CD4-positive, alpha-beta T cell (primary cell): ENCODE measurements at regions not wholly inside any gene's neighbourhood (a gene's known extent, or its start where the extent isn't known, plus 50 kb on each side); places are given as distances from the start of the nearest gene placed in this dataset.

Experiments used
- ATAC-seq: fragments of 200-7000 bp; cut with Tn5 transposase; one replicate; pipeline ENCODE4 v1.10.0; 2022; ENCODE audit warnings: mild to moderate bottlenecking; ENCODE audit not compliant: poor library complexity
- CTCF ChIA-PET: fragments of 350-600 bp; sonication (Branson Sonifier 250); formaldehyde crosslinking; loops from one replicate; lab custom pipeline; 2021; ENCODE audit warnings: antibody characterized with exemption, inconsistent platforms; lab: Charles Lee
- POLR2A ChIA-PET: fragments of 350-600 bp; sonication (Branson Sonifier 250); formaldehyde crosslinking; loops from one replicate; lab custom pipeline; 2021; ENCODE audit warnings: antibody characterized with exemption, inconsistent platforms; lab: Charles Lee
- DNase-seq, 14 experiments: peaks; one replicate each; pipeline ENCODE4 v3.0.0-alpha.2; 2013 to 2020; ENCODE audit warnings: mixed read lengths in 2 of 14
- H3K27ac ChIP-seq, 2 donors: one replicate each; pipeline versions ENCODE4 v1.5.1 to v1.7.0; 2013; ENCODE audit warnings: low read length in 2 of 2, low read depth in 1 of 2, mild to moderate bottlenecking in 1 of 2
- H3K27me3 ChIP-seq, 2 experiments: 1 replicate in 1 of 2; 2 replicates in 1 of 2; pipeline versions ENCODE4 v1.6.1 to v1.7.0; 2013; ENCODE audit warnings: low read length in 2 of 2, control low read depth in 1 of 2, mild to moderate bottlenecking in 1 of 2, moderate library complexity in 1 of 2; ENCODE audit not compliant: insufficient read depth in 2 of 2, control insufficient read depth in 1 of 2
- H3K36me3 ChIP-seq: one replicate; pipeline ENCODE4 v1.6.1; 2013; ENCODE audit warnings: low read length, control low read depth; ENCODE audit not compliant: insufficient read depth
- H3K4me1 ChIP-seq: one replicate; pipeline ENCODE4 v1.6.1; 2013; ENCODE audit warnings: low read length, control low read depth; ENCODE audit not compliant: insufficient read depth
- H3K4me3 ChIP-seq: one replicate; pipeline ENCODE4 v1.5.1; 2013; ENCODE audit warnings: mild to moderate bottlenecking, low read length, moderate library complexity
- H3K9me3 ChIP-seq, 2 experiments: 1 replicate in 1 of 2; 2 replicates in 1 of 2; pipeline versions ENCODE4 v1.6.1 to v1.7.0; 2013; ENCODE audit warnings: low read length in 2 of 2, mild to moderate bottlenecking in 2 of 2, control low read depth in 1 of 2, moderate library complexity in 1 of 2; ENCODE audit not compliant: control insufficient read depth in 1 of 2, insufficient read depth in 1 of 2
- H3K27ac Mint-ChIP-seq: one replicate; pipeline ENCODE4 v1.8.0; 2020; ENCODE audit warnings: mixed read lengths
- H3K27me3 Mint-ChIP-seq: one replicate; pipeline ENCODE4 v1.8.0; 2021; ENCODE audit warnings: mixed read lengths
- H3K36me3 Mint-ChIP-seq: one replicate; pipeline ENCODE4 v1.8.0; 2021; ENCODE audit warnings: low read depth, mixed read lengths
- H3K4me1 Mint-ChIP-seq: one replicate; pipeline ENCODE4 v1.8.0; 2021; ENCODE audit warnings: low read depth, mixed read lengths
- H3K4me3 Mint-ChIP-seq: one replicate; pipeline ENCODE4 v1.8.0; 2020; ENCODE audit warnings: mild to moderate bottlenecking, mixed read lengths
- H3K9me3 Mint-ChIP-seq: one replicate; pipeline ENCODE4 v1.8.0; 2020; ENCODE audit warnings: mixed read lengths
- CTCF ChIP-seq: fragments of 200-600 bp; IDR thresholded peaks from one replicate; pipeline ENCODE4 v1.8.0; 2022; ENCODE audit warnings: antibody characterized with exemption, mild to moderate bottlenecking
- intact Hi-C, 2 experiments: fragments of 100-400 bp; cut with DNase I in 1 of 2; cut with micrococcal nuclease in 1 of 2; formaldehyde crosslinking; loops; one replicate each; pipeline versions ENCODE4 v1.15.1 to v1.9.0; 2023 to 2025; cut with DNase I, micrococcal nuclease

- ATAC-seq (no peak), DNase-seq (no peak)
- no peaks in the 10 kb centered on the region for H3K36me3 ChIP-seq
- Mint-ChIP-seq H3K9me3 (no peaks in the 10 kb centered on the region), H3K4me1 (no peaks in the 10 kb centered on the region), H3K27me3 (peaks cover 4% of the 10 kb centered on the region), H3K4me3 (no peak overlapping the region), H3K27ac (no peak overlapping the region), H3K36me3 (no peaks in the 10 kb centered on the region)
- POLR2A ChIA-PET = no interaction called here
- no peaks in the 10 kb centered on the region for H3K27me3 ChIP-seq
- H3K27ac ChIP-seq = no peak overlapping the region
- TF ChIP-seq CTCF = no peak
- no peaks in the 10 kb centered on the region for H3K9me3 ChIP-seq
- H3K4me3 ChIP-seq = no peak overlapping the region
- intact Hi-C loops = no loop called here
- peaks cover 6% of the 10 kb centered on the region for H3K4me1 ChIP-seq
- CTCF ChIA-PET = no interaction called here
These were observed 565.7 kb upstream of the WWC1 start for GRCh38 chr5:167725741-167726140.

GRCh38 chr5:167726642-167727041 lies 564.8 kb upstream of the WWC1 start:
- Histone ChIP-seq H3K4me3 (no peak overlapping the region), H3K27me3 (no peaks in the 10 kb centered on the region), H3K9me3 (no peaks in the 10 kb centered on the region), H3K27ac (no peak overlapping the region), H3K4me1 (peaks cover 6% of the 10 kb centered on the region), H3K36me3 (no peaks in the 10 kb centered on the region)
- no peak for TF ChIP-seq CTCF
- no peaks in the 10 kb centered on the region for H3K36me3 Mint-ChIP-seq
- ChIA-PET CTCF (interaction anchor here (0.6 kb wide), 1 partner anchor 25 kb away, joined by 4 read pairs; no protein-coding TSS in a partner anchor), POLR2A (no interaction called here)
- H3K27me3 Mint-ChIP-seq = no peaks in the 10 kb centered on the region
- H3K4me3 Mint-ChIP-seq = no peak overlapping the region
- ATAC-seq = no peak
- no peaks in the 10 kb centered on the region for H3K4me1 Mint-ChIP-seq
- no peak for DNase-seq
- no peaks in the 10 kb centered on the region for H3K9me3 Mint-ChIP-seq
- H3K27ac Mint-ChIP-seq = no peak overlapping the region
- intact Hi-C loops = no loop called here

- Mint-ChIP-seq H3K4me1 (no peaks in the 10 kb centered on the region), H3K27me3 (peaks cover 5% of the 10 kb centered on the region), H3K9me3 (no peaks in the 10 kb centered on the region), H3K4me3 (no peak overlapping the region), H3K36me3 (no peaks in the 10 kb centered on the region), H3K27ac (no peak overlapping the region)
- no peak for TF ChIP-seq CTCF
- H3K4me3 ChIP-seq = no peak overlapping the region
- intact Hi-C loops = no loop called here
- no peaks in the 10 kb centered on the region for H3K4me1 ChIP-seq
- POLR2A ChIA-PET = no interaction called here
- H3K27ac ChIP-seq = no peak overlapping the region
- H3K9me3 ChIP-seq = no peaks in the 10 kb centered on the region
- no peaks in the 10 kb centered on the region for H3K36me3 ChIP-seq
- no peaks in the 10 kb centered on the region for H3K27me3 ChIP-seq
- CTCF ChIA-PET = no interaction called here
- ATAC-seq = no peak
- DNase-seq = no peak
These were observed 561.3 kb upstream of the WWC1 start for GRCh38 chr5:167730121-167730520.
